Panc1 (cell line): ENCODE measurements at regions not wholly inside any gene's neighbourhood (a gene's known extent, or its start where the extent isn't known, plus 50 kb on each side); places are given as distances from the start of the nearest gene placed in this dataset.

ENCODE experiments used
- POLR2AphosphoS5 ChIP-seq: IDR thresholded peaks from 2 replicates; pipeline ENCODE4 v1.6.1; 2012; ENCODE audit warnings: mild to moderate bottlenecking, low read depth, low read length, moderate library complexity
- REST ChIP-seq, 2 experiments: IDR thresholded peaks; 2 replicates each; pipeline ENCODE4 v1.6.1; 2011 to 2012; ENCODE audit warnings: low read depth in 2 of 2, control low read depth in 1 of 2, low read length in 1 of 2, mild to moderate bottlenecking in 1 of 2, moderate library complexity in 1 of 2; ENCODE audit not compliant: insufficient read depth in 1 of 2
- SIN3A ChIP-seq: IDR thresholded peaks from 2 replicates; pipeline ENCODE4 v1.6.1; 2012; ENCODE audit warnings: low read depth, mild to moderate bottlenecking, low read length, moderate library complexity, borderline replicate concordance; ENCODE audit not compliant: insufficient read depth
- TCF7L2 ChIP-seq: IDR thresholded peaks from 2 replicates; pipeline ENCODE4 v1.6.1; 2011; ENCODE audit warnings: mild to moderate bottlenecking, low read depth, low read length, inconsistent platforms
- TF ChIP-seq, protein P1 (sequence below): fragments of 450-650 bp; IDR thresholded peaks from 2 replicates; pipeline ENCODE4 v1.5.1; 2017; ENCODE audit warnings: mild to moderate bottlenecking

- TF ChIP-seq, protein P1, sequence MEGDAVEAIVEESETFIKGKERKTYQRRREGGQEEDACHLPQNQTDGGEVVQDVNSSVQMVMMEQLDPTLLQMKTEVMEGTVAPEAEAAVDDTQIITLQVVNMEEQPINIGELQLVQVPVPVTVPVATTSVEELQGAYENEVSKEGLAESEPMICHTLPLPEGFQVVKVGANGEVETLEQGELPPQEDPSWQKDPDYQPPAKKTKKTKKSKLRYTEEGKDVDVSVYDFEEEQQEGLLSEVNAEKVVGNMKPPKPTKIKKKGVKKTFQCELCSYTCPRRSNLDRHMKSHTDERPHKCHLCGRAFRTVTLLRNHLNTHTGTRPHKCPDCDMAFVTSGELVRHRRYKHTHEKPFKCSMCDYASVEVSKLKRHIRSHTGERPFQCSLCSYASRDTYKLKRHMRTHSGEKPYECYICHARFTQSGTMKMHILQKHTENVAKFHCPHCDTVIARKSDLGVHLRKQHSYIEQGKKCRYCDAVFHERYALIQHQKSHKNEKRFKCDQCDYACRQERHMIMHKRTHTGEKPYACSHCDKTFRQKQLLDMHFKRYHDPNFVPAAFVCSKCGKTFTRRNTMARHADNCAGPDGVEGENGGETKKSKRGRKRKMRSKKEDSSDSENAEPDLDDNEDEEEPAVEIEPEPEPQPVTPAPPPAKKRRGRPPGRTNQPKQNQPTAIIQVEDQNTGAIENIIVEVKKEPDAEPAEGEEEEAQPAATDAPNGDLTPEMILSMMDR: no peak
- no peak for TF ChIP-seq REST (IDR thresholded peaks at IDR 0.05; ENCODE audit: insufficient read depth in 1 of 2, low read depth in 2 of 2, low read length in 1 of 2)
- TF ChIP-seq POLR2AphosphoS5: no peak
- no peak for TF ChIP-seq SIN3A
- no peak for TF ChIP-seq TCF7L2
These were observed 378.6 kb upstream of the DDHD1 start for GRCh38 chr14:53531730-53532129.
